Mammary epithelial cell (primary cell): ENCODE measurements at regions not wholly inside any gene's neighbourhood (a gene's known extent, or its start where the extent isn't known, plus 50 kb on each side); places are given as distances from the start of the nearest gene placed in this dataset.

ENCODE experiments used
- EZH2 ChIP-seq: IDR thresholded peaks from 2 replicates; pipeline ENCODE4 v1.6.1; 2012; ENCODE audit warnings: low read length, inconsistent platforms, borderline replicate concordance
- TF ChIP-seq, protein P1 (sequence below), 2 donors: IDR thresholded peaks in 1 of 2; conservative IDR thresholded peaks in 1 of 2; 2 replicates each; pipeline ENCODE4 v1.5.1; 2011 to 2012; ENCODE audit warnings: inconsistent platforms in 2 of 2, low read length in 2 of 2, mild to moderate bottlenecking in 2 of 2, control low read depth in 1 of 2, low read depth in 1 of 2; ENCODE audit not compliant: insufficient read depth in 1 of 2; ENCODE audit errors: extremely low read depth in 1 of 2

DNA sequence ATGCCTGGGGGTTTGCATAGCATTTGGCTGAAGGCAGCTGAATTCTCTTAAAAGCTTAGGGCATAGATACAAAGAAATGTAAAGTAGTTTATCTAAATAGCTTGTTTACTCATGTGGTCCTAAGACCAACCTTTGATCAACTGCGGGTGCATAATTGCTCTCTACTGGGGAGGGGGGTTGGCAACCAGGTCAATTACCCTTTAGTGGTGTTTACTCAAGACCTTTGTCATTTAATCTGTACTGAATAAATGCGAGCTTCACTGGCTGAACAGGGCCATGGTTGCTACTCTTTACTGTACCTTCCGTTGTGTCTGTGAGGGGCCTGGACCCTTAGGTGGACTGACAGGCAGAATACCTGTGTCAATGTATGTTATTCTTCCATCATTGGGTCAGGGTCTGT, 102.7 kb upstream of the FAM9C start:
- TF ChIP-seq, protein P1, sequence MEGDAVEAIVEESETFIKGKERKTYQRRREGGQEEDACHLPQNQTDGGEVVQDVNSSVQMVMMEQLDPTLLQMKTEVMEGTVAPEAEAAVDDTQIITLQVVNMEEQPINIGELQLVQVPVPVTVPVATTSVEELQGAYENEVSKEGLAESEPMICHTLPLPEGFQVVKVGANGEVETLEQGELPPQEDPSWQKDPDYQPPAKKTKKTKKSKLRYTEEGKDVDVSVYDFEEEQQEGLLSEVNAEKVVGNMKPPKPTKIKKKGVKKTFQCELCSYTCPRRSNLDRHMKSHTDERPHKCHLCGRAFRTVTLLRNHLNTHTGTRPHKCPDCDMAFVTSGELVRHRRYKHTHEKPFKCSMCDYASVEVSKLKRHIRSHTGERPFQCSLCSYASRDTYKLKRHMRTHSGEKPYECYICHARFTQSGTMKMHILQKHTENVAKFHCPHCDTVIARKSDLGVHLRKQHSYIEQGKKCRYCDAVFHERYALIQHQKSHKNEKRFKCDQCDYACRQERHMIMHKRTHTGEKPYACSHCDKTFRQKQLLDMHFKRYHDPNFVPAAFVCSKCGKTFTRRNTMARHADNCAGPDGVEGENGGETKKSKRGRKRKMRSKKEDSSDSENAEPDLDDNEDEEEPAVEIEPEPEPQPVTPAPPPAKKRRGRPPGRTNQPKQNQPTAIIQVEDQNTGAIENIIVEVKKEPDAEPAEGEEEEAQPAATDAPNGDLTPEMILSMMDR (conservative IDR thresholded peaks at IDR 0.05 in 1 of 2, IDR thresholded peaks at IDR 0.05 in 1 of 2; ENCODE audit: extremely low read depth in 1 of 2, insufficient read depth in 1 of 2, low read depth in 1 of 2, low read length in 2 of 2): no peak
- TF ChIP-seq EZH2: no peak
